ENCODE measurements at regions not wholly inside any gene's neighbourhood (a gene's known extent, or its start where the extent isn't known, plus 50 kb on each side); places are given as distances from the start of the nearest gene placed in this dataset.
"Not testable (repeated sequence)": the region's sequence is repeated elsewhere in the genome, so short reads cannot be mapped to it uniquely, and the experiment has no call there.

GRCh38 chr16:29199626-29200025 lies 206.9 kb downstream of the NPIPB11 start:
- H4K20me1 ChIP-seq (ENCODE audit: insufficient read depth); H2AFZ ChIP-seq (ENCODE audit: low read depth, low read length); H3K27ac ChIP-seq (ENCODE audit: low read length); H3K36me3 ChIP-seq (ENCODE audit: insufficient read depth, low read length); H3K4me2 ChIP-seq (ENCODE audit: low read length); H3K9me2 ChIP-seq (ENCODE audit: insufficient read depth, low read length); H3K27me3 ChIP-seq (ENCODE audit: insufficient read depth, low read depth, low read length); H3F3A ChIP-seq (ENCODE audit: insufficient read depth, low read length, poor library complexity, severe bottlenecking); H3K4me3 ChIP-seq (ENCODE audit: low read length); H3K79me2 ChIP-seq (replicated peaks; ENCODE audit: insufficient read depth, low read length); H3K9ac ChIP-seq (ENCODE audit: low read length); H3K9me3 ChIP-seq (ENCODE audit: low read length): not testable (repeated sequence)

- Histone ChIP-seq H3K4me2 (ENCODE audit: low read length) (no peak overlapping the region), H3K4me3 (ENCODE audit: low read length) (no peak overlapping the region), H3K79me2 (replicated peaks; ENCODE audit: insufficient read depth, low read length) (no peaks in the 10 kb centered on the region), H3F3A (ENCODE audit: insufficient read depth, low read length, poor library complexity, severe bottlenecking) (no peaks in the 10 kb centered on the region), H3K9me3 (ENCODE audit: low read length) (no peaks in the 10 kb centered on the region), H2AFZ (ENCODE audit: low read depth, low read length) (no peak overlapping the region), H3K27ac (ENCODE audit: low read length) (no peak overlapping the region), H3K9ac (ENCODE audit: low read length) (no peak overlapping the region), H3K36me3 (ENCODE audit: insufficient read depth, low read length) (no peaks in the 10 kb centered on the region), H3K9me2 (ENCODE audit: insufficient read depth, low read length) (no peaks in the 10 kb centered on the region), H4K20me1 (ENCODE audit: insufficient read depth) (no peaks in the 10 kb centered on the region), H3K27me3 (ENCODE audit: insufficient read depth, low read depth, low read length) (no peaks in the 10 kb centered on the region)
- TF ChIP-seq EZH2 (IDR thresholded peaks at IDR 0.05; ENCODE audit: borderline replicate concordance, insufficient read depth, low read length, poor library complexity, severe bottlenecking) (no peak), POLR2AphosphoS5 (IDR thresholded peaks at IDR 0.05) (no peak), SMC3 (conservative IDR thresholded peaks at IDR 0.05; ENCODE audit: poor library complexity) (no peak), RAD21 (conservative IDR thresholded peaks at IDR 0.05) (no peak), MXI1 (conservative IDR thresholded peaks at IDR 0.05; ENCODE audit: poor library complexity, severe bottlenecking) (no peak), TAF1 (IDR thresholded peaks at IDR 0.05; ENCODE audit: low read depth) (no peak), EP300 (conservative IDR thresholded peaks at IDR 0.05; ENCODE audit: poor library complexity, severe bottlenecking) (no peak)
- TF ChIP-seq, protein P1, sequence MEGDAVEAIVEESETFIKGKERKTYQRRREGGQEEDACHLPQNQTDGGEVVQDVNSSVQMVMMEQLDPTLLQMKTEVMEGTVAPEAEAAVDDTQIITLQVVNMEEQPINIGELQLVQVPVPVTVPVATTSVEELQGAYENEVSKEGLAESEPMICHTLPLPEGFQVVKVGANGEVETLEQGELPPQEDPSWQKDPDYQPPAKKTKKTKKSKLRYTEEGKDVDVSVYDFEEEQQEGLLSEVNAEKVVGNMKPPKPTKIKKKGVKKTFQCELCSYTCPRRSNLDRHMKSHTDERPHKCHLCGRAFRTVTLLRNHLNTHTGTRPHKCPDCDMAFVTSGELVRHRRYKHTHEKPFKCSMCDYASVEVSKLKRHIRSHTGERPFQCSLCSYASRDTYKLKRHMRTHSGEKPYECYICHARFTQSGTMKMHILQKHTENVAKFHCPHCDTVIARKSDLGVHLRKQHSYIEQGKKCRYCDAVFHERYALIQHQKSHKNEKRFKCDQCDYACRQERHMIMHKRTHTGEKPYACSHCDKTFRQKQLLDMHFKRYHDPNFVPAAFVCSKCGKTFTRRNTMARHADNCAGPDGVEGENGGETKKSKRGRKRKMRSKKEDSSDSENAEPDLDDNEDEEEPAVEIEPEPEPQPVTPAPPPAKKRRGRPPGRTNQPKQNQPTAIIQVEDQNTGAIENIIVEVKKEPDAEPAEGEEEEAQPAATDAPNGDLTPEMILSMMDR (IDR thresholded peaks at IDR 0.05; ENCODE audit: poor library complexity, severe bottlenecking), result no peak
- TF ChIP-seq, protein P2, sequence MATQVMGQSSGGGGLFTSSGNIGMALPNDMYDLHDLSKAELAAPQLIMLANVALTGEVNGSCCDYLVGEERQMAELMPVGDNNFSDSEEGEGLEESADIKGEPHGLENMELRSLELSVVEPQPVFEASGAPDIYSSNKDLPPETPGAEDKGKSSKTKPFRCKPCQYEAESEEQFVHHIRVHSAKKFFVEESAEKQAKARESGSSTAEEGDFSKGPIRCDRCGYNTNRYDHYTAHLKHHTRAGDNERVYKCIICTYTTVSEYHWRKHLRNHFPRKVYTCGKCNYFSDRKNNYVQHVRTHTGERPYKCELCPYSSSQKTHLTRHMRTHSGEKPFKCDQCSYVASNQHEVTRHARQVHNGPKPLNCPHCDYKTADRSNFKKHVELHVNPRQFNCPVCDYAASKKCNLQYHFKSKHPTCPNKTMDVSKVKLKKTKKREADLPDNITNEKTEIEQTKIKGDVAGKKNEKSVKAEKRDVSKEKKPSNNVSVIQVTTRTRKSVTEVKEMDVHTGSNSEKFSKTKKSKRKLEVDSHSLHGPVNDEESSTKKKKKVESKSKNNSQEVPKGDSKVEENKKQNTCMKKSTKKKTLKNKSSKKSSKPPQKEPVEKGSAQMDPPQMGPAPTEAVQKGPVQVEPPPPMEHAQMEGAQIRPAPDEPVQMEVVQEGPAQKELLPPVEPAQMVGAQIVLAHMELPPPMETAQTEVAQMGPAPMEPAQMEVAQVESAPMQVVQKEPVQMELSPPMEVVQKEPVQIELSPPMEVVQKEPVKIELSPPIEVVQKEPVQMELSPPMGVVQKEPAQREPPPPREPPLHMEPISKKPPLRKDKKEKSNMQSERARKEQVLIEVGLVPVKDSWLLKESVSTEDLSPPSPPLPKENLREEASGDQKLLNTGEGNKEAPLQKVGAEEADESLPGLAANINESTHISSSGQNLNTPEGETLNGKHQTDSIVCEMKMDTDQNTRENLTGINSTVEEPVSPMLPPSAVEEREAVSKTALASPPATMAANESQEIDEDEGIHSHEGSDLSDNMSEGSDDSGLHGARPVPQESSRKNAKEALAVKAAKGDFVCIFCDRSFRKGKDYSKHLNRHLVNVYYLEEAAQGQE (IDR thresholded peaks at IDR 0.05; ENCODE audit: borderline replicate concordance), result no peak
These were observed 207.6 kb downstream of the NPIPB11 start for GRCh38 chr16:29198731-29199521.
